Panc1 (cell line): ENCODE measurements at regions not wholly inside any gene's neighbourhood (a gene's known extent, or its start where the extent isn't known, plus 50 kb on each side); places are given as distances from the start of the nearest gene placed in this dataset.

Source experiments
- REST ChIP-seq, 2 experiments: IDR thresholded peaks; 2 replicates each; pipeline ENCODE4 v1.6.1; 2011 to 2012; ENCODE audit warnings: low read depth in 2 of 2, control low read depth in 1 of 2, low read length in 1 of 2, mild to moderate bottlenecking in 1 of 2, moderate library complexity in 1 of 2; ENCODE audit not compliant: insufficient read depth in 1 of 2
- TF ChIP-seq, protein P1 (sequence below): fragments of 450-650 bp; IDR thresholded peaks from 2 replicates; pipeline ENCODE4 v1.5.1; 2017; ENCODE audit warnings: mild to moderate bottlenecking

DNA sequence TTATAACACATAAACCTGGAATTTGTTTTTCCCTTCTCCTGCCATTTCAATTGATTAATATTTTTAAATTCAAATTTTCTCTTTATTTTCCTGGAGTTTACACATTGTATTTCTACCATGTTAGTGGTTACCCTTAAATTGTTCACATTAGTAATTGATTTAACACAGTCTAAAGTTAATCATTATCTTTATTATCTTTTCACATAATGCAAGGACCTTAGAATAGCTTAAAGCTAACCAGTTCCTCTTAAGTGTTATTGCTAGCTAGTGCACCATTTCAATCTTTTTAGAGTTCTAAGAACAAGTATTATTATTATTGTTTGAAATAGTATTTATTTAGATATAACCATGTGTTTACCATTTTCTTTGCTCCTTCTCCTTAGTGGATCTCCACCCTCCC is 251.2 kb upstream of the FBXL7 start:
- TF ChIP-seq, protein P1, sequence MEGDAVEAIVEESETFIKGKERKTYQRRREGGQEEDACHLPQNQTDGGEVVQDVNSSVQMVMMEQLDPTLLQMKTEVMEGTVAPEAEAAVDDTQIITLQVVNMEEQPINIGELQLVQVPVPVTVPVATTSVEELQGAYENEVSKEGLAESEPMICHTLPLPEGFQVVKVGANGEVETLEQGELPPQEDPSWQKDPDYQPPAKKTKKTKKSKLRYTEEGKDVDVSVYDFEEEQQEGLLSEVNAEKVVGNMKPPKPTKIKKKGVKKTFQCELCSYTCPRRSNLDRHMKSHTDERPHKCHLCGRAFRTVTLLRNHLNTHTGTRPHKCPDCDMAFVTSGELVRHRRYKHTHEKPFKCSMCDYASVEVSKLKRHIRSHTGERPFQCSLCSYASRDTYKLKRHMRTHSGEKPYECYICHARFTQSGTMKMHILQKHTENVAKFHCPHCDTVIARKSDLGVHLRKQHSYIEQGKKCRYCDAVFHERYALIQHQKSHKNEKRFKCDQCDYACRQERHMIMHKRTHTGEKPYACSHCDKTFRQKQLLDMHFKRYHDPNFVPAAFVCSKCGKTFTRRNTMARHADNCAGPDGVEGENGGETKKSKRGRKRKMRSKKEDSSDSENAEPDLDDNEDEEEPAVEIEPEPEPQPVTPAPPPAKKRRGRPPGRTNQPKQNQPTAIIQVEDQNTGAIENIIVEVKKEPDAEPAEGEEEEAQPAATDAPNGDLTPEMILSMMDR = no peak
- no peak for TF ChIP-seq REST (IDR thresholded peaks at IDR 0.05; ENCODE audit: insufficient read depth in 1 of 2, low read depth in 2 of 2, low read length in 1 of 2)
